SHP77 (cell line): ENCODE measurements at regions not wholly inside any gene's neighbourhood (a gene's known extent, or its start where the extent isn't known, plus 50 kb on each side); places are given as distances from the start of the nearest gene placed in this dataset.
"Not testable (repeated sequence)": the region's sequence is repeated elsewhere in the genome, so short reads cannot be mapped to it uniquely, and the experiment has no call there.

Experiments used
- DNase-seq, 2 experiments: peaks; one replicate each; lab custom pipeline; 2025; lab: John Stamatoyannopoulos, UW

DNA sequence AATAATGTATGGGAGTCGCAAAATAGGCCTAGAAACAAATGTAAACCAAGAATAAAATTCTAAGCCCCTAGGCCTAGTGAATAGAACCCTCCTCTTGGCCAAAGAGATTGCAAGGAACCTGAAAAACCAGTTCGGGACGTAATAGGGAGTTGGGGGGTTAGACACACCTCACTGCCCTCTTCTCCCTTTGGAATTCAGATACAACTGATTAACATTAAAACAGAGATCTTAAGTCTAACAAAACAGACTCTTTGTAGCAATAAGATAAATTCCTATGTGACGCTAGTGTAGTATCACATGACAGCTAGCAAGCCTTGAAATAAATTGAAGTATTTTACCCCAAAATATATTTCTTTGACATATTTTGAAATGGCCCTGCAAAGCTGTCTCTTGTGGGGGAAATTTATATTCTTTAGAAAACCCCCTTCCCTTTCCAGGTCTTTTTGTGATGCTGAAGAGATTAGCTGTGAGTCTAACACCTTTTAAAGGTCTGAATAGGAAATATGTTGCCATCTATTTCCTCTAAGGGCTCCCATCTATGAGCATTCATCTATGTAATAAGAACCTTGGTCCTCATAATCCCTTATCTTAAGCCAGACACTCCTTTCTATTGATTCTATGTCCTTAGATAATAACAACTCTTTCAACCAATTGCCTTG lies 623.4 kb upstream of the NRG3 start:
- no peak for DNase-seq

DNA sequence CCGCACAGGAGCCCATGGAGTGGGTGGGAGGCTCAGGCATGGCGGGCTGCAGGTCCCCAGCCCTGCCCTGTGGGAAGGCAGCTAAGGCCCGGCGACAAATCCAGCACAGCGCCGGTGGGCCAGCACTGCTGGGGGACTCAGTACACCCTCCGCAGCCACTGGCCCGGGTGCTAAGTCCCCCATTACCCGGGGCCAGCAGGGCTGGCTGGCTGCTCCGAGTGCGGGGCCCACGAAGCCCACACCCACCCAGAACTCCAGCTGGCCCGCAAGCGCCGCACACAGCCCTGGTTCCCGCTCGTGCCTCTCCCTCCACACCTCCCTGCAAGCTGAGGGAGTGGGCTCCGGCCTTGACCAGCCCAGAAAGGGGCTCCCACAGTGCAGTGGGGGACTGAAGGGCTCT lies 610.0 kb upstream of the NRG3 start:
- DNase-seq = not testable (repeated sequence)

DNA sequence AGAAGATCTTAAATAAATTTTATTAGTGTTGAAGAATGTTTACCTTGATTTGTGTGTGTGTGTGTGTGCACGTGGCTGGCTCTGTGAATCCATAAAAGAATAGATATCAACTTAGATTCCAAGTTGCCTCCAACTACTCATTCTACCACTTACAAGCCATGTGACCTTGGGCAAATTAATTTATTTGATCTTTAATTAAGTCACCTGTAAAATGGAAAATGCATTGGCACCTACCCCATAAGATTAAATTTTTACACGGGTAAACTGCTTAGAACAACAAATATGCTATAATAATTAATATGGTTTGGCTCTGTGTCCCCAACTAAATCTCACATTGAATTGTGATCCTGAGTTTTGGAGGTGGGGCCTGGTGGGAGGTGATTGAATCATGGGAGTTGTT lies 604.9 kb upstream of the NRG3 start:
- DNase-seq = no peak

DNA sequence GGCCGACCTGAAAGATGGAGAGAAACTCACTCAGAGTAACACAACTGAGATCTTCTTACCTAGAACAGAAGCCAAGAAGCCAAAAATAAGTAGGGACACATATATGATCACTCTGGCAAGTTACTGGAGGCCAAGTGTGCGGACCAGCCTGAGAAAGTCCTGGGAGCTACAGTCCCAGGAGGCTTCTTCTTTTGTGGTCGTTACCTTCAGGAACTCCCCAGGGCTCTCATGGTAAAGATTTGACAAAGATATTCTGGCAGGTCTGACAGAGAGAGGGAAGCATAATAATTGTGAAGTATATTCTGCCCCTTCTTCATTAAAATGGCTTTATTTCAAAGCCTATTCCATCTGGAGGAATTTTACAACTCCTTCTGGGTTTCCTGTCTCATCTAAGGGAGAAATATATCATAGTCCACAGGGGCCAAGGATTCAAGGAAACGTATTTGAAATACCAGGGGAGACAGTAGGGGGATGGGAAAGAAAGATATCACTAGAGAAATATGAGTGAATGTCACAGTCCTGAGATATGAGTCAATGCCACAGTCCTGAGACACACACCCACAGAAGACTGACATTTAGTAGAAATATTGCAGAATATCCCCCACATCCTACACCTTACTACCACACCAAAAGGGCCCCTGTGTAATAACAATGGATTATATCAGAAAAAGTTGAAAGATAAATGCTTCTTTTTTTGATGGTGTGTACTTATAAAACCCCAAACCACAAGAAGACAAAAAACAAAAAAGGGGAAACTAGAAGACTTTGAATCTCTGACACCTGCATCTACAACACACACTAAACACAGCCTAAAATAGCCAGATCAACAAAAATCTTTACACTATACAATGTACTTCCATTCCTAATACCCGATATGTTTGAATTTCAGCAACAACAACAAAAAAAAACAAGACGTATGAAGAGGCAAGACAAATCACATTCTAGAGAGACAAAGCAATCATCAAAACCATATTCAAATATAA lies 594.2 kb upstream of the NRG3 start:
- no peak for DNase-seq

DNA sequence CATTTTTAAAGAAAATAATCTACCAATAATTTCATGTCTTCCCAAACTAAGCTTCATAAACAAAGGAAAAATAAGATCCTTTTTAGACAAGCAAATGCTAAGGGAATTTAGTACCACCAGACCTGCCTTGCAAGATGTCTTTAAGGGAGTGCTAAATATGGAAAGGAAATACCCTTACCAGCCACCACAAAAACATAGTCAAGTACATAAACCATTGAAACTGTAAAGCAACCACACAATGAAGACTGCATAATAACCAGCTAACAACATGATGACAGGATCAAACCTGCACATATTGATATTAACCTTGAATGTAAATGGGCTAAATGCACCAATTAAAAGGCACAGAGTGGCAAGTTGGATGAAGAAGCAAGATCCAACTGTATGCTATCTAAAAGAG lies 586.5 kb upstream of the NRG3 start:
- DNase-seq = no peak

DNA sequence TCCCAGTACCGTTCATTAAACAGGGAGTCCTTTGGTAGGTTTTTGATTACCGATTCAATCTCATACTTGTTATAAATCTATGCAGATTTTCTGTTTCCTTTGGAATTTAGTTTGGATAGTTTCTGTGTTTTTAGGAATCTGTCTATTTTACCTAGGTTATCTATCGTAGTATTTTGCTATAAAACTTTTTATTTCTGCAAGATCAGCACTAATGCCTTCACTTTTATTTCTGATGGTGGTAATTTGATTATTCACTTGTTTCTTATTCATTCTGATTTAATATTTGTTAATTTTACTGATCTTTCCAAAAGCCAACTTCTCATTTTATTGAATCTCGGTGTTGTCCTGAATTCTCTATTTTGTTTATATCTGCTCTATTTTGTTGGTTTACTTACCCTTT lies 577.7 kb upstream of the NRG3 start:
- DNase-seq = no peak

DNA sequence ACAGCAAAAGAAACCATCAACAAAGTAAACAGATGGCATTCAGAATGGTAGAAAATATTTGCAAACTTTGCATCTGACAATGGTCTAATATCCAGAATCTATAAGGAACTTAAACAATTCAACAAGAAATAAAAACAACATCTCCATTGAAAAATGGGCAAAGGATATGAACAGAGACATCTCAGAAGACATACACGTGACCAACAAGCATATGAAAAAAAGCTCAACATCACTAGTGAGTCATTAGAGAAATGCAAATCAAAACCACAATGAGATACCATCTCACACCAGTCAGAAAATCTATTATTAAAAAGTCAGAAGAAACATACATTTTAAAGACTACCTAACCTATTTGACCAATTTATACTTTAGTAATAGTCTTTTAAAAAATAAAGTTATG lies 571.3 kb upstream of the NRG3 start:
- no peak for DNase-seq

DNA sequence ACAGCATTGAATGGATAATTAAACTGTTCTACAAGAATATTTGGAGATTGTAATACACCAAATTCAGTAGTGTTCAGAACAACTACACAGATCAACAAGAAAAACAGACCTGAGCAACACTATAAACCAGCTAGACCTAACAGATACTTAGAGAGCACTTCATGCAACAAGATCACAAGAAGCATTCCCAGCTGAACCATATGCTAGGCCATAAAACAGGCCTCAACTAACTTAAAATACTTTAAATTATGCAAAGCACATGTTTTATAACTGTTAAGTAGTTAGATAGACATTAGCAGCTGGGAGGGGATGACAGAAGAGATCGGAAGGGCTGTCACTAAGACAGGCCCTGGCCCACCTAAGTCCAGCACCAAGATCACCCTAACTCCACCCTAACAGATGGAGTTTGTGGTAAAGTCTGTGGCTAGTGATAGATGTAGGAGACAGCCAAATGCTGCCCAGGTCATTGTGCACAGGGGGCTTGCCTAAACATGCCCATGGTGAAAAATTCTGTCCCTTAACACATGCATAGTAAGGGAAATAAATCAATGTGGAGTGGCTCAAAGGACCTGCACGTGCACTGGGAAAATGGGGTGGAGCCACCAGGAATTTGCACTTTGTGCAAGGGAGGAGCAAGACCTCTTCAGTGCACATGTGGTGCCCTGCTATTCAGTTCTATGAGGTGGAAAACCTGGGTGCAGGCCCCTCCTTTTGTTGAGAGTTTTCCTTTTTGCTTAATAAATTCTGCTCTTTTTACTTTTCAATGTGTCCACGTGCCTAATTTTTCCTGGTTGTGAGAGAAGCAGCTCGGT lies 567.8 kb upstream of the NRG3 start:
- DNase-seq = no peak

DNA sequence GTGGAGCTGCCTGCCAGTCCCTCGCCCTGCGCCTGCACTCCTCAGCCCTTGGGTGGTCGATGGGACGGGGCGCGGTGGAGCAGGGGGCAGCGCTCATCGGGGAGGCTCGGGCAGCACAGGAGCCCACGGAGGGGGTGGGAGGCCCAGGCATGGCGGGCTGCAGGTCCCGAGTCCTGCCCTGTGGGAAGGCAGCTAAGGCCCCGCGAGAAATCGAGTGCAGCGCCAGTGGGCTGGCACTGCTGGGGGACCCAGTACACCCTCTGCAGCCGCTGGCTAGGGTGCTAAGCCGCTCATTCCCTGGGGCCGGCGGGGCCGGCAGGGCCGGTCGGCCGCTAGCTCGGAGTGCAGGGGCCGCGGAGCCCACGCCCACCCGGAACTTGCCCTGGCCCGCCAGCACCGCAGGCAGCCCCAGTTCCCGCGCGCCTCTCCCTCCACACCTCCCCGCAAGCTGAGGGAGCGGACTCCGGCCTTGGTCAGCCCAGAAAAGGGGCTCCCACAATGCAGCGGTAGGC lies 565.9 kb upstream of the NRG3 start:
- no peak for DNase-seq

DNA sequence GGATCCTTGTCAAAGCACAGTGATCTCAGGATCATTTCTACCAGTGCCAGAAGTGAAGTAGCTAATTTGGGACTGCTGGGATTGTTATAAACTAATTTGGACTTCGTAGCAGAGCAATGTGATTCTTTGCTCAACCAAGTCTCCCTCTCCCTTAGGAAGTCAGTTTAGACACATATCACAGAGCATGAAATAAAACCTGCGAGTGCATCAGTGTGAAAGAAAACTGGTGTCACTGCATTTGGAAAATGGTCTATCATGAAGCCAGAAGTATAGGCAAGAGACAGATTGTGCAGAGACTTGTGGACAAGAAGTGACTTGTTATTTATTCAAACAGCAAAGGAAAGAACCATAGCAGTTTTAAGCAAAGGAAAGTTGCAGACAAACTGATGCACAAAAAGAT lies 560.5 kb upstream of the NRG3 start:
- no peak for DNase-seq

DNA sequence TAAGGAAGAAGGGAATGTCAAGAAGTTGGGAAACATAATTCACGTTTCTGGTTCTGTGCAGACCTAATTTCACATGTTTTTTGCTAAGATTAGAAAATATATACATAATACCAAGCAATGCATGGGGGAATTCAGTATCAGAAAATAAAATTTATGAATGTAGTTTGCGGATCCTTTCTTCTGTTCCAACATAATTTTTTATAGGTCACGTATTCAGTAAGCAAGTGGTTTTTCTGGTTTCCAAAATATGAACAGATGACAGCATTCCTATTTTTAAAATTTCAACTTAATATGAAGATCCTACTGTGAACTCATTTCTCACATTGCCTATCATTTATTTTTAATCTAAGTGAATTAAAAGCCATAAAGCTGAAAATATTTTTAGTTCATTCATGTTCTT lies 560.0 kb upstream of the NRG3 start:
- no peak for DNase-seq

DNA sequence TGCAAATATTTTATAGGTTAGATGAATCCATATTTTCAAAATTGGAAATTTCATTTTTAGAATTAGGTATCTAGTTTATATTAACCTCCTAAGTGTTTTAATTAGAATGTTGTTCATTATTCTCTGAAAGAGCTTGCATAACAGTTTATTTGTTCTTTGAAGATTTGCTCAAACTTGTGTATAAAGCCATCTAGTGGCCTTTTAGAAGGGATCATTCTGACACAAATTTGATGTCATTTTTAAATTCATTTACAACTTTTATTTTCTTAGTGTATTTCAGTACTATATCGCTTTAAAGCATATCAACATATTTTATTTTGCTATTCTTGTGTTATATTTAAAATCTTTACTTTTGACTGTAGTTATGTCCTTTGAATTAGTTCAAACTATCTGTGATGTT lies 527.0 kb upstream of the NRG3 start:
- no peak for DNase-seq

DNA sequence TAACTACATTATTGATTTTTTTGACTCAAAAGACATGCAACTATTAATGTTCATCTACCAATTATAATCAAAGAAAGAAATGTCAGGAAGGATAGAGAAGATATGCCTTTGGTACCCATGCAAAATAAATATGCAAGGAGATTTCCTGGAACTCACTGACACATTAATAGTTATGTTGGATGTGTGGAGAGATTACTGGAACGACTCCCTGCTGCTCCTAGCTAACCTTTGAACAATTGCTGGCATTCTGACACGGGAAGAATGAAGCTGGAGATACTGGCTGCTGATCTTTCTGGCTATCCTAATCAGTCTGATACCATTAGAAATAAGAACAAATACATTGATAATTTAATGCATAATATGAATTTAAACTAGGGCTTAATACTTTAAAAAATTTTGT lies 507.9 kb upstream of the NRG3 start:
- no peak for DNase-seq

DNA sequence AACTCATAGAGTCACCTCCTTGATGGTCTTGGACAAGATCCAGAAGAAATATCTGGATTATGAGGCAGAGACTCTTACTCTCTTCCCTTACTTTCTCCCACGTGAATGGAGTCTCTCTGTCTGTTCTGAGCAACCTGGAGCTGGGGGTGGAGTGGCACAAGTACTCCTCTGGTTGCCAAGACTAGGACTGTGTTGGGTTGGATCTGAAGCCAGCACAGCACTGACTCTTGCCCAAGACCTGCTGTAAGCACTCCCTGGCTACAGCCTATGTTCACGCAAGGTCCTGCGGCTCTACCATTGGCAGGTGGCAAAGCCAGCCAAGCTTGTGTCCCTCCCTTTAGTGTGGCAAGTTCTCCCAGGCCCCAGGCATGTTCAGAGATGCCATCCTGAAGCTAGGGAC lies 488.2 kb upstream of the NRG3 start:
- no peak for DNase-seq

DNA sequence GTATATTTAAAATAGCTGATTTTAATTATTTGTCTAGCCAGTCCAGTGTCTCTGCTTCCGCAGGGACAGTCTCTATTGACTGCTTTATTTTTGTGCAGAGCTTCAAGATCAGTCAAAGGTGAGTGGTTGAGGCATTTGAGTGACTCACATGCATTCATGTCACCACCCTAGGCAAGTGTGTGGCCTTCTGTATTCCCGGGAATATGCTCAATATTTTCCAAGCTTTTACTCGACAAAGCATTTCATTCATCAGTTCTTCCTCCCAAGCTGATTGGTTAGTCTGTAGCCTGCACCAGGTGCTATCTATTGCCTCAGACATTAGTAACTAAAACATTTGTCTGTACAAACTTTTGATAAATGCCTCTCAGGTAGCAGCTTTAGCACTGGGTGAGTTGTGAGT lies 471.5 kb upstream of the NRG3 start:
- no peak for DNase-seq

DNA sequence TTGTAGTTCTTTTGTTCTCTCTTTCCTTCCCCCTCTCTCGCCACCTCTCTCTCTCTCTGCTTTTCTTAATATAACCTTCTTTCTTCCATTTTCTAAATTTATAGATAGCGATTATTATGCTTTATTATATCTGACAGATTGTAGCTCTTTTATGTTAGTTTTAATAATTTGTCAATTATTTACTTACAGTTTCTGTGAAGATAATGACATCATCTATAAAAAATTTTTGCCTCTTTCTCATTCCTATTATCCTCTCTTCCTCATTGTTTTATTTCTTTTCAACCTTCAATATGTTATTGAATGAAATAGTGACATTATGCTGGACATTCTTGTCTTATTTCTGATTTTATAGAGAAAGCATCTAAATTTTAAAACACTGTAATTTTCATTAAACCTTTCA lies 469.6 kb upstream of the NRG3 start:
- DNase-seq = no peak

DNA sequence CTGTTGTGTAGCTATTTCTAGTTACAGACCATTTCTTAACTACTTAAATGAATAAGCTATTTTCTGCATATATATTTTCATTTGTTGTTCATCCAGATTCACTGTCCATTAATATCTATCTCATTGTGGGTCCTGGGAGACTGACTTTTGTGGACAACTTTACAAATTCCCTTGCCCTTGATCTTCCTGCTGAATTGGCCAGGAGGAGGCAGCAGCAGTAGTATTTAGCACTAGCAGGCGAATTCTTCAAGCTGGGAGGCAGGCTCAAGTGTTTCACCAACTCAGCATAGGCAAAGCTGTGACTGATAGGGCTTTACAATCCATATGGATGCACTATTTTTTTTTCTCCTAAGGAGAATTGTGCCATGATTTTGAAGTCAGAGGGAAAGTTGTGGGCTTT lies 461.0 kb upstream of the NRG3 start:
- no peak for DNase-seq

DNA sequence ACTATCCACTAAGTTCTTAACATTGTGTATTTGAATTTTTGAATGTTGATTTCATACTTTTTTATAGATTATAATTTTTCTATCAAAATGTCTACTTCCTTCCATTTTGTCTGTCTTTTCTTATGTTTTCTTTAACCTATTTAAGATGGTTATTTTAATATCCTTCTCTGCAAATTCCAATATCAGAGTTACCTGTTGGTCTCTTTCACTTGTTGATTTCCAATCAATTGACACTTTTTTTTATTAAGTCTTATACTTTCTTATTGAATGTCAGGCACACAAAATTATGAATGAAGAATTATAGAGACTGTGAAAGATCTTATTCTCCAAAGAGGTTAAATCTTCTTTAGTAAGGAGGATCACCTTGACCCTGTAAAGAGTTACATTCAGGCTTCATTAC lies 448.3 kb upstream of the NRG3 start:
- no peak for DNase-seq

DNA sequence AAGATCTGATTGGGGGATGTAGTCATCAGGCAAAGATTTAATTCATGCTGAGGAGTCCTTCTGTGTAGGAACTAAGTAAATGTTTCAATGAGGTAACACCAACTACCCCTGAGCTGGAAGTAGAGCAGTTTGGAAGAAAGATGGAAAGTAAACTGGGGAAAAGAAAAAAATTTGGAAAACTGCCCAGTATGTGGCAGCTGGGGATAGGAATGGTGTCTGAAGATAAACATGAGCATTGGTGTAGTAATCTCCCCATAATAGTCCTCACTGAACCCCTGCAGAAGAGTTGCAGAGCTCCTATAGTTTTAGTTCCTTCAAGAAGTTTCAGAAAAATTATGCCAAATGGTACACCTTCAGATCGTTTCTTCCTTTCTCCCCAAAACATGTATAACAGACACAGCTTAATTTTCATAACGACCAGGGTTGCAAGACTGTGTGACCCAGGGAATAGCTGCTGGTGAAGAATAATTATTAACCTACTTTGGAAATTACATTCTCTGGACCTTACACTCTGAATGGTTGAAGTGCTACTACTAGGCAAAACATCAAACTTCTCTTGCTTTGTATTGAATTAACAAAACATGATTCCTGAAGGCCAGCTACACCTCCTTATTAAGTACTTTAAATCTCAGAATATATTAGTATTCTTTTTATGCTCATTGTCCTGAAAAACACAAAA lies 446.4 kb upstream of the NRG3 start:
- no peak for DNase-seq

DNA sequence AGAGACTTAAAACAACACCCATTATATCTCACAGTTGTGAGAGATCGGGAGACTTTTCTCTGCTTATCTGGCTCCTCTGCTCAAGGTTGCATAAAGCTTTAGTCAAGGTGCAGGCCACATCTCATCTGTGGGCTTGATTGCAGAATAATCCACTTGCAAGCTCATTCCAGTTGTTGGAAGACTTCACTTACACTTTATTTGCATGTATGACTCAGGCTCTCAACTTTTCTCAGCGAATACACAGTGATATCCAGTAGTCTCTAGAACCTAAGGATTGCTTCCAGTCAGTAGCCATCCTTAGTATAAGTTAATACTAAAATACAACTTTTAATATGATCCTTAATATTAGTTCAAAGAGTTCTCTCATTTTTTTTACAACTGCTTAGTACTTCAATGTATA lies 435.5 kb upstream of the NRG3 start:
- no peak for DNase-seq

DNA sequence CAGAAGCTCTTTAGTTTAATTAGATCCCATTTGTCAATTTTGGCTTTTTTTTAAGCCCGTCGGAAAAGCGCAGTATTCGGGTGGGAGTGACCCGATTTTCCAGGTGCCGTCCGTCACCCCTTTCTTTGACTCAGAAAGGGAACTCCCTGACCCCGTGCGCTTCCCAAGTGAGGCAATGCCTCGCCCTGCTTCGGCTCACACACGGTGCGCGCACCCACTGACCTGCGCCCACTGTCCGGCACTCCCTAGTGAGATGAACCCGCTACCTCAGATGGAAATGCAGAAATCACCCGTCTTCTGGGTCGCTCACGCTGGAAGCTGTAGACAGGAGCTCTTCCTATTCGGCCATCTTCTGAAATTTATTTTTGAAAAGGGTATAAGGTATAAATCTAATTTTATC lies 433.4 kb upstream of the NRG3 start:
- not testable (repeated sequence) for DNase-seq
